Erythroblast (primary cell): ENCODE measurements at regions not wholly inside any gene's neighbourhood (a gene's known extent, or its start where the extent isn't known, plus 50 kb on each side); places are given as distances from the start of the nearest gene placed in this dataset.

ENCODE experiments used
- GATA1 ChIP-seq: IDR thresholded peaks from 2 replicates; pipeline ENCODE4 v1.6.1; 2011; ENCODE audit warnings: low read depth, mild to moderate bottlenecking, control low read depth, low read length, moderate library complexity
- POLR2A ChIP-seq: IDR thresholded peaks from 2 replicates; pipeline ENCODE4 v1.6.1; 2011; ENCODE audit warnings: mild to moderate bottlenecking, low read length

DNA sequence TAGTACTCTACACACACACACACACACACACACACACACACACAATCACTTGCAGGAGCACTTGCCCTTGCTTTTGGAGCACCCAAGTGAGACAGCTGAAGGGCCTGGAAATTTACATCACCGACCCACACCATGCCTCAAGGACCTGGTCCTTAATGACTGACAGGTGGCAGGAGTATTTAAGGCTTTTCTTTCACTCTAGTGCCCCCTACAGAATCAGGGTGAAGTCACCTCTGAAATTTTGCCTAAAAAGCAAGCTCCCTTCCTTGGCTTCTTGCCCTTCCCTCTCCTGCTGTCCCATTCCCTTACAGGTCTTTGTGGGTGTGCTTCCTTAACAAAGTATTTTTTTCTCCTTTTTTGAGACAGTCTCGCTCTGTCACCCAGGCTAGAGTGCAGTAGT is 353.5 kb upstream of the IRAK1BP1 start:
- TF ChIP-seq POLR2A (no peak), GATA1 (no peak)
